ENCODE measurements at regions not wholly inside any gene's neighbourhood (a gene's known extent, or its start where the extent isn't known, plus 50 kb on each side); places are given as distances from the start of the nearest gene placed in this dataset.

DNA sequence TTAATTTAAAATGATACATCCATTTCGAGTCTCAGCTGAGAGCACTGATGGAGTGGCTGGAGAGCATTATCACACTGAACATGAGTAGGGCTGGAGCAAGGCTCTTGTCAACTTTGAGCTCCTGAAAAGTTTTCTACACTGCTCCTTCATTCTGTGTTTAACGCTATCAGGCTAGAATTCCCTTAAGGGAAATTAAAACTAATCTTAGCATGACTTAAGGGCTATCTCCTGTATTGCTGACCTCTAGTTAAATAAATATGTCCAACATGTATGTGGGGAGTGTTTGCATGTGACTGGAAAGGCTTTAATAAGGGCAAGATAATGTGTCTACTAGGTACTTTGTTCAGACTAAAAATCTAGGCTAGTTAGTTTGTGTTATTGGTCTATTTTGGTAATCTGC lies 116.7 kb upstream of the CAND1 start:
- DNase-seq, result peak; percentile 7

DNA sequence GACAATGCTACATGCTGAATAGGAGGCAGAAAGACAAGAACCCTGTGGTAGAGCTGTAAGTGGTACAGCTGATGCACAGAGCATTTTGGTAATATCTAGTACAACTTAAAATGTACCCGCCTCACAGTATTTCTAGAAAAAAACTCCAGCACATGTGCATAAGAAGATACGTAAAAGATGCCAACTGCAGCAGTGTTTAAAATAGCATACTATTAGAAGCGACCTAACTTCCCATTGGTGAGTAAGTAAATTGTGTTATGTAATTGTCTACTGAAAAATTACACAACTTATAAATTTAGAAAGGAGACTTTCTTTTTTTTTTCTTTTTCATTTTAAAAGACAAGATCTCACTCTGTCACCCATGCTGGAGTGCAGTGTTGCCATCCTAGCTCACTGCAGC lies 114.3 kb upstream of the CAND1 start:
- DNase-seq, result no peak

DNA sequence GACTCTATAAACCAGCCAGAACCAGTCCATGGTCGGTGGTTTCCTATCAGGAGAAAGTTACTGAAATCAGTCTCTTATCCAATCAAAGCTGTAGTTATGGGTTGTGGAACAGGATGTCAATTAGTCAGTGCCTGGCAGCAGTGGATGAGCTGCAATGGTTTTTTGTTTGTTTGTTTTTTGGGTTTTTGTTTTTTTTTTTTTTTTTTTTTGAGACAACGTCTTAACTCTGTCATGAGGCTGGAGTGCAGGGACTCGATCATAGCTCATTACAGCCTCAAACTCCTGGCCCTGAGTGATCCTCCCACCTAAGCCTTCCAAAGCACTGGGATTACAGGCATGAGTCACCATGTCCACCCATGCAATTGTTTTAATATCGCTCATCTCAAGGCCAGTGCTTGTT lies 113.3 kb upstream of the CAND1 start:
- DNase-seq, result no peak

DNA sequence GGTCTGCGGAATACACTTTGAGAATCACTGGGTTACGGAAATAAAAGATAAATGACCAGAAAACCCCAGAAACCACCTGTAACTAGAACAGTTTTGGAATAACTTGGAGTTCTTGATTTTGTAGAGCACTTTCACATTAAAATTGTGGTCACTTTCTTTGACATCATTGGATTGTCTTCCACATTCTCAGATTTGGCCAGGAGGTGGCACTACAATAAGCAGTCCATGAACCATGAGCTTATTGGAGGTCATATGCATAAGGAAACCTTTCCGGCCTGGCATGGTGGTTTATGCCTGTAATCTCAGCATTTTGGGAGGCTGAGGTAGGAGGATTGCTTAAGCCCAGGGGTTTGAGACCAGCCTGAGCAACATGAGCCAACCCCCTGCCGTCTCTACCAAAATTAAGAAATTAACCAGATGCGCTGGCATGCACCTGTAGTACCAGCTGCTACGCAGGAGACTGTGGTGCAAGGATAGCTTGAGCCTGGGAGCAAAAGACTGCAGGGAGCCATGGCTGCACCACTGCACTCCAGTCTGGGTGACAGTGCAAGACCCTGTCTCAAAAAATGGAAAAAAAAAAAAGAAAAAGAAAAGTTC lies 107.7 kb upstream of the CAND1 start:
- no peak for DNase-seq

DNA sequence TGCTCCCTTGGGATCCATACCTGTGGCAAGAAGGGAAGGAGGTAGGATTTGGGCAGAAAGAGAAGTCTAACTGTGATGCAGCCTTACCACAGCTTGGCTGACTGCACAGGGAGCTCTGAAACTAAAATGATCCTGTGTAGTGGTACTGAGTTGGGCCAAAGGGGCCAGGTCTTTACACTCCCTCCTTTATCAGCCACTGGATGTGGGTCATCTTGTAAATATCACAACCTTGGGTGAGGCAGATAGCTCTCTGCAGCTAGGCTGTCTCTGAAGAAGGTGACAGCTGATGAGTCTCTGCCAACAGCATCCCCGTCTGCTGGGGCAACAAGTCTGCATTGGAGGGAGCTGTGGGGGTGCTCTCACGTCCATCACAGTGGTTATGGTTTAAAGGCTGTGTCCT lies 95.9 kb upstream of the CAND1 start:
- no peak for DNase-seq

DNA sequence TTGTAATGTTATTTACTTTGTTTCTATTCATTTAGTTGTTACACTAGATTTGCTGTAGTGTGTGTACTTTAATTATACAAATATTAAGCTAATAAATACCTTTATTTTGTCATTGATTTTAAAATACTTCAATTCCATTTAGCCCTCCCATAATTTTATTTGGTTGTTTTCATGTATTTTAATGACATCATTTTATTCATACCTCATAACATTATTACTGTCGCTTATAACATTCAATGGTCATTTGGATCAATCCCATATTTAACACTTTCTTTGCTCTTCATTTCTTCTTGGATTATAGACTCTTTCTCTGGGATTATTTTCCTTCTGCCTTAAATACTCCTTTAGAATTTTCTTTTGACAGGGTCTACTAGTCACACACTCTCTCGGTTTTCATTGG lies 86.6 kb upstream of the CAND1 start:
- DNase-seq, result no peak

DNA sequence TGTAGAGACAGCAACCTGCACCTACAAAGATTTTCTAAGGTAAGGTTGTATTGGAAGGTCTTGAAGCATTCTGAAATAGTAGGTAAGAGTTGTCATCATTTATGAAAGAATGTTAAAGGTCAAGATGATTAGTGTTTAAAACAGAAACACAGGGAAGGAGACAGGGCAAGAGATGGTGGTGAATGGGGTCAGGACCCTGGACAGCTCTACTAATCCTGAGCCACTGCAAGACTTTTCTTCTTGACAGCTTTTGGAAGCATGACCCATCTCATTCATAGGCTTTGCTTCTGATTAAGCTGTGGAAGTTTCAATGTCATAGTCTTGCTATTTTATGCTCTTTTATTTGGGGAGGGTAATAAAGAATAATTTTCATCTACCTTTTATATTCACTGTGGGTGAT lies 75.5 kb upstream of the CAND1 start:
- DNase-seq, result peak; percentile 6

DNA sequence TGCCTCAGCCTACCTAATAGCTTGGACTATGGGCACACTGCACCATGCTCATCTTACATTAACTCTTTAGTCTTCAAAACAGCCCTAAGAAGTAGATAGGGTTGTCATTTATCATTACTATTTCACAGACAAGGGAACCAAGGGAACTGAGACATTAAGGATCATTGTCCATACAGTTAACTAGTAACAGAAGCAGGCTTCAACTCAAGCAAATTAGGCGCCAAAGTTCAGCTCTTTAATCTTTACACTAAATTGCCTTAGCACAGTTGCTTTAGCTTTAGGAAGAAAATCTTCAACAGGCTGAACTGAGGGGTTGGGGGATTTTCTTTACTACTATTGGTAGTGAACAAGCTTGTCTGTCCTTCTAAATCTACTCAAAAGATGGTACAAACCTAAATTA lies 68.8 kb upstream of the CAND1 start:
- DNase-seq, result no peak

DNA sequence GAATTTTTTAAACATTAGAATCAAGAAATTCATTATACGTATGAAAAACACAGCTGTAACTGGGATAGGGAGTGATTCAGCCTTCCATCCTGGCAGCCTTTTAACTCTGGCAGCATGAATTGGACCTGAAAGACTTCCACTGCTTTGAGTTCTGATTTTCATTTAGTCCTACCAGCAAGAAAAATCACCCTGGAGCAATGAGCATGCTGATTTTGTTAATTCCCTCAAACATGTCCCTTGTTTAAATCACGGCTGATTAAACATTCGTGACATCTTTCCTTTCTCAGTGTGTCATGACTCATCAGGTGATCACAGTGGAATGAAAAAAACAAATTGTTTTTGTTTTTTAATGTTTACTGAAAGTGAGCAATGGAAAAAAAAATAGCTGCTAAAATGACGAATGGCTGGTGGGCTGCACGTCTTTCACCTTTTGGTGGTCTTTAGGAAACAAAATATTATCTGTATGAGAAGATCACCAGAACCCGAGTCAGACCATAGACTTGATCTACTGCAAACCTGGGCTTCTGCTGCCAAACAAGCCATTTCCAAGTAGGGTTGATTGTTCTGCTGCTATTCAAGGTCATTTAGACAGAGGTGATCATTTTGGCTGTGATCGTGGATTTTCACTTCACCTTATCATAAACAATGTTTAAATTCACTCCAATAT lies 67.0 kb upstream of the CAND1 start:
- no peak for DNase-seq

DNA sequence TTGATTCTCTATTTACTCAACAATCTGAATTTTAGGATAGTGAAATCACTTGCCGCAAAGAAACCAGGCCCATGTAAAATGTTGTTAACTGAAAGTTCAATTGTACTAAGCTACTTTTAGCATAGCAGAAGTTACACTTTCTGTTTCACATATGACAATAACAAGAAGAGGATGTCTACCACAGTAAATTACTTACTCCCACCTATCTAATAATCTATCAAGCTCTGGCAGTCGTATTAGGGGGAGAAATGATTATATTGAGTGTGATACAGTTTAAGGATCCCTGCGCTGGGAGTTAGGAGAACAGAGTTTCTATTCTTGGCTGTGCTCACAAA lies 66.5 kb upstream of the CAND1 start:
- DNase-seq, result no peak

DNA sequence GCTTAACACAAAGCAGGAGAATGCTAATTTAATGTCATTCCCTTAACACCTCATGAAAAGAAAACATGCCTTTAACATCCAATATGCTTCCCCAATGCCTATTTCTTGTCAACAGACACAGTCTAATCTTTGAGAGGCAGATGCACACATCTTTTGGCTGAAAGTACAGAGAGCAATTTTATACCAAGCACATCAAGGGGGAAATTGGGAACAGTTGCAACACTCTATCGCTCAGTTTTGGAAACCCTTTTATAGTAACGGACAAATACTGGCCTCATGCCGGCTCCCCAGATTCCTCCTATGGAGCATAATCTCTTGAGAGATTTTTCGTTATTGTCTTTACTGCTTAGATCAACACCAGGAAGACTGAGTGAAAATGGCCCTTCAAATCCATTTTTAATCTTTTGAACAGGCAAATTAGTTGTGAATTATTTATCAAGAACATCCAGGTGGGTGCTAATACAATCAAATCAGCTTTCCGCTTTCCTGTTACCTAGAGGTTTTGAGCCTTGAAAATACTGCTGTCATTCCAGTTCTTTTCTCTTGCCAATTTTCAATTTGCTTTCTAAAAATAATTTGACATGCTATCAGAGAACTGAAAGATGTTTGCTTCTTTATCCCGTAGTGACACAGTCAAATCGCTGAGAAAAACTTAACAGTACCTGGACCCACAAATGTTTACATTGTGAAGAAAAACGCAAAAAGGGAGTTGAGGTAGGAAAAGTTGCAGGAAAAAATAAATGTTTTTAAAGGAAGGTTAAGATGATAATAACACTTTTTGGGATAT lies 60.7 kb upstream of the CAND1 start:
- DNase-seq, result no peak

DNA sequence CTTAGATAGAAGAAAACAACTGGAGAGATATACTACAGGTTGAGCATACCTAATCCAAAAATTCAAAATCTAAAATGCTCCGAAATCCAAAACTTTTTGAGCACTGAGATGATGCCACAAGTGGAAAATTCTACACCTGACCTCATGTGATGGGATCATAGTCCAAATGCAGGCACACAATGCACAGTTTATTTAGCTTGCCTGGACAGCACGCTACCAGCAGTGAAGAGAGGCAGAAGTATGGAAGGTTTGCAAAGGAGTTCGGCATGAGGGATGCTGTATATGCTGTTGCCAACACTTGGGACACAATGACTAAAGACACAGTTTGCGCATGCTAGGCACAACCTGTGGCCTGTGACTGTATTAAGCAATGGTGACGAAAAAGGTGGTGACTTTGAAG lies 58.1 kb upstream of the CAND1 start:
- no peak for DNase-seq

DNA sequence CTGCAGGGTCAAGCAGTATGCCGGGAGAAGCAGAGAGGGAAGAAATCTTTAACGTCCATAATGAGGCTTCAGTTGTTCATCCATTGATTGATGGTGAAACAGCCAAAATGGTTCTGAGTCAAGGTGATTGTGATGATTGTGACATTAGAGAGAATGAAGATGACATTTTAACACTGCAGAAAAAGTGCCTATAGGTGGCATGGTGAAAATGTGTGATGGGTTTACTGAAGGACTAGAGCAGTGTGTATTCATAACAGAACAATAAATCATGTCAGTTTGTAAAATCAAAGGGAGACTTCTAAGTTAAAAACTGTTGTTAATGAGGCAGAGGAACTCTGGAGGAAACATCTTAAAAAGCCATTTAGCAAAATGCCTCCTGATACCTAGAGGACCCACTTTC lies 57.7 kb upstream of the CAND1 start:
- DNase-seq, result no peak

DNA sequence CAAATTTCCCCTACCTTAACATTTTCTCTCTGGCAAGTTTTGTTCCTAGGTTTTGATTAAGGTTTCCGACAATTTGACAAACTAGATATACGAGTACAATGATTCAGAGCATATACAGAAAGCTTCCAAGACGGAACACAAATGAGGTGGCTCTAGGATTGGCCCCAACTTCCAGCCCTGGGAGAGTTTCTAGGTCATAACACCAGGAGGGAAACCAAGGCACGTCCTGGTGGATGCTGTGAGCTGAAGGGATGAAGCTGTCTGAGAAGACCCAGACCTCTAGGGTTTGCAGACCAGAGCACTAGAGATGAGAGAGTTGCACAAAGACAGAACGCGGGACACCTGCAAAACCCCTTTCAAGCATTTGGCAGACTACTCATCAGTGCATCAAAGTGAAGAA lies 51.5 kb upstream of the CAND1 start:
- DNase-seq, result no peak

All from right kidney (tissue), 1 donor.